ENCODE measurements at regions not wholly inside any gene's neighbourhood (a gene's known extent, or its start where the extent isn't known, plus 50 kb on each side); places are given as distances from the start of the nearest gene placed in this dataset.

GRCh38 chr17:77382356-77382911, 241.7 kb downstream of the SEC14L1 start:
- peak overlapping the region; percentile 79 to 87 (median 86) for H3K4me3 Mint-ChIP-seq
- no peaks in the 10 kb centered on the region for H3K9me3 ChIP-seq (ENCODE audit: control insufficient read depth in 2 of 2, low read length in 2 of 2)
- peak overlapping the region; percentile 90 to 95 (median 92) for H3K27ac Mint-ChIP-seq
- H3K27ac ChIP-seq (ENCODE audit: insufficient read depth, low read length, poor library complexity, severe bottlenecking), result peak overlapping the region; percentile 60
- ATAC-seq (ENCODE audit: low read depth in 2 of 2) (peak; percentile 43 to 56), DNase-seq (peak; percentile 14 to 63 (median 62))
- no peaks in the 10 kb centered on the region for H3K36me3 ChIP-seq (ENCODE audit: control insufficient read depth, insufficient read depth, low read length)
- H3K36me3 Mint-ChIP-seq, result peaks cover 3% of the 10 kb centered on the region
- peaks cover 4 to 94% (median 45%) of the 10 kb centered on the region in 4 donors for H3K4me1 Mint-ChIP-seq
- H3K4me1 ChIP-seq (ENCODE audit: control insufficient read depth, insufficient read depth, low read length, poor library complexity, severe bottlenecking), result peaks cover 84% of the 10 kb centered on the region
- no peaks in the 10 kb centered on the region for H3K27me3 ChIP-seq (ENCODE audit: control insufficient read depth, insufficient read depth, low read length)
- H3K4me3 ChIP-seq (ENCODE audit: low read depth, low read length), result peak overlapping the region; percentile 32
- no peaks in the 10 kb centered on the region for H3K27me3 Mint-ChIP-seq
- H3K9me3 Mint-ChIP-seq, result no peaks in the 10 kb centered on the region

DNA sequence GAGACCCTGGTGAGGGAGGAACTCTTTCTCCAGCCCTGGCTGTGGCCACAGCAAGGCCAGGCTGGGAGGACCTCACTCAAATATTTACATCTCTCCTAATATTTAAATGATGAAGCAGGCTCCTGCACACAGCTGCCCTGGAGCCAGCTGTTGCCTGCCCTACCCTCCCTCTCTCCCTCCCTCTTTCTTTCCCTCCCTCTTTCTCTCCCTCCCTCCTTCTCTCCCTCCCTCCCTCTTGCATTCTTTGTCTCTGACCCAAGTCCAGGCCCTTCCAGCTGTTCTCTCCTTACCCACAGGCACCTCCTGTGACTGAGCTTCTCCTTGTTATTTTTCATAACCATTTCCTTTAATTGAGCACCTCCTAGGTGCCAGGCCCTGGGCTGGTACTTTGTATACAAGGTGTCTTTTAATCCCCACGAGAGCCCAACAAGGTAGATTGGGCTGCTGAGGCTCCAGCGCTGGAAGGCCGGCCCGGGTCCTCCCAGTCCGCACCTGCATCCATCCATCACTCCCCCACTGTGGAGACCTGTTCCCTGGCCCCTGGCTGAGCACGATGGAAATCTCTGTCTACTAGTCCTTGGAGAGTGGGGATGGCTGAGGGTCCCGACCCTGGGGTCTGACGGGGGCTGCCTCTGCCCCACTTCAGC, 242.3 kb downstream of the SEC14L1 start:
- no peak for ATAC-seq (ENCODE audit: low read depth in 2 of 2)
- H3K27ac Mint-ChIP-seq, result peak overlapping the region; percentile 82 to 92 (median 90)

GRCh38 chr17:77383613-77384608, 243.1 kb downstream of the SEC14L1 start:
- DNase-seq (no peak), ATAC-seq (ENCODE audit: low read depth in 2 of 2) (no peak)
- H3K4me3 ChIP-seq (ENCODE audit: low read depth, low read length), result no peak overlapping the region
- Mint-ChIP-seq H3K36me3 (no peaks in the 10 kb centered on the region), H3K27ac (peak overlapping the region; percentile 58 to 92 (median 82)), H3K9me3 (no peaks in the 10 kb centered on the region), H3K27me3 (no peaks in the 10 kb centered on the region), H3K4me3 (peak overlapping the region in 1 of 4 donors; percentile 33), H3K4me1 (peaks cover 4 to 91% (median 41%) of the 10 kb centered on the region in 4 donors)
- H3K36me3 ChIP-seq (ENCODE audit: control insufficient read depth, insufficient read depth, low read length), result no peaks in the 10 kb centered on the region
- H3K27ac ChIP-seq (ENCODE audit: insufficient read depth, low read length, poor library complexity, severe bottlenecking), result peak overlapping the region; percentile 60
- H3K27me3 ChIP-seq (ENCODE audit: control insufficient read depth, insufficient read depth, low read length), result no peaks in the 10 kb centered on the region
- H3K4me1 ChIP-seq (ENCODE audit: control insufficient read depth, insufficient read depth, low read length, poor library complexity, severe bottlenecking), result peaks cover 80% of the 10 kb centered on the region
- no peaks in the 10 kb centered on the region for H3K9me3 ChIP-seq (ENCODE audit: control insufficient read depth in 2 of 2, low read length in 2 of 2)

More for the DNA sequence above, 242.3 kb downstream of the SEC14L1 start:
- H3K4me3 Mint-ChIP-seq, result peak overlapping the region; percentile 47 to 87 (median 82)
- peak overlapping the region; percentile 60 for H3K27ac ChIP-seq (ENCODE audit: insufficient read depth, low read length, poor library complexity, severe bottlenecking)
- no peak for DNase-seq
- H3K9me3 ChIP-seq (ENCODE audit: control insufficient read depth in 2 of 2, low read length in 2 of 2), result no peaks in the 10 kb centered on the region
- peaks cover 81% of the 10 kb centered on the region for H3K4me1 ChIP-seq (ENCODE audit: control insufficient read depth, insufficient read depth, low read length, poor library complexity, severe bottlenecking)
- no peaks in the 10 kb centered on the region for H3K27me3 Mint-ChIP-seq
- no peaks in the 10 kb centered on the region for H3K27me3 ChIP-seq (ENCODE audit: control insufficient read depth, insufficient read depth, low read length)
- H3K36me3 Mint-ChIP-seq, result peaks cover 3% of the 10 kb centered on the region
- H3K9me3 Mint-ChIP-seq, result no peaks in the 10 kb centered on the region
- peak overlapping the region; percentile 7 for H3K4me3 ChIP-seq (ENCODE audit: low read depth, low read length)
- no peaks in the 10 kb centered on the region for H3K36me3 ChIP-seq (ENCODE audit: control insufficient read depth, insufficient read depth, low read length)
- H3K4me1 Mint-ChIP-seq, result peaks cover 4 to 91% (median 42%) of the 10 kb centered on the region in 4 donors

- Mint-ChIP-seq H3K27me3 (no peaks in the 10 kb centered on the region), H3K36me3 (no peaks in the 10 kb centered on the region), H3K27ac (peak overlapping the region; percentile 6 to 88 (median 73)), H3K4me1 (peaks cover 4 to 89% (median 44%) of the 10 kb centered on the region in 4 donors), H3K4me3 (peak overlapping the region in 2 of 4 donors; percentile 74 to 85), H3K9me3 (no peaks in the 10 kb centered on the region)
- no peak for DNase-seq
- H3K4me3 ChIP-seq (ENCODE audit: low read depth, low read length), result no peak overlapping the region
- H3K27ac ChIP-seq (ENCODE audit: insufficient read depth, low read length, poor library complexity, severe bottlenecking), result no peak overlapping the region
- ATAC-seq (ENCODE audit: low read depth in 2 of 2), result no peak
- no peaks in the 10 kb centered on the region for H3K9me3 ChIP-seq (ENCODE audit: control insufficient read depth in 2 of 2, low read length in 2 of 2)
- no peaks in the 10 kb centered on the region for H3K36me3 ChIP-seq (ENCODE audit: control insufficient read depth, insufficient read depth, low read length)
- no peaks in the 10 kb centered on the region for H3K27me3 ChIP-seq (ENCODE audit: control insufficient read depth, insufficient read depth, low read length)
- peaks cover 81% of the 10 kb centered on the region for H3K4me1 ChIP-seq (ENCODE audit: control insufficient read depth, insufficient read depth, low read length, poor library complexity, severe bottlenecking)
Measured at GRCh38 chr17:77385750-77386501, 245.2 kb downstream of the SEC14L1 start.

GRCh38 chr17:77386502-77387192, 245.9 kb downstream of the SEC14L1 start:
- peak overlapping the region in 3 of 4 donors; percentile 28 to 85 (median 74) for H3K4me3 Mint-ChIP-seq
- Histone ChIP-seq H3K4me1 (ENCODE audit: control insufficient read depth, insufficient read depth, low read length, poor library complexity, severe bottlenecking) (peaks cover 81% of the 10 kb centered on the region), H3K27ac (ENCODE audit: insufficient read depth, low read length, poor library complexity, severe bottlenecking) (peak overlapping the region; percentile 5), H3K36me3 (ENCODE audit: control insufficient read depth, insufficient read depth, low read length) (no peaks in the 10 kb centered on the region), H3K27me3 (ENCODE audit: control insufficient read depth, insufficient read depth, low read length) (no peaks in the 10 kb centered on the region), H3K9me3 (ENCODE audit: control insufficient read depth in 2 of 2, low read length in 2 of 2) (no peaks in the 10 kb centered on the region), H3K4me3 (ENCODE audit: low read depth, low read length) (no peak overlapping the region)
- no peaks in the 10 kb centered on the region for H3K36me3 Mint-ChIP-seq
- DNase-seq (no peak), ATAC-seq (ENCODE audit: low read depth in 2 of 2) (no peak)
- H3K4me1 Mint-ChIP-seq, result peaks cover 8 to 89% (median 41%) of the 10 kb centered on the region in 4 donors
- no peaks in the 10 kb centered on the region for H3K27me3 Mint-ChIP-seq
- H3K9me3 Mint-ChIP-seq, result no peaks in the 10 kb centered on the region
- peak overlapping the region; percentile 73 to 91 (median 88) for H3K27ac Mint-ChIP-seq

GRCh38 chr17:77387891-77388290, 247.1 kb downstream of the SEC14L1 start:
- no peaks in the 10 kb centered on the region for H3K27me3 Mint-ChIP-seq
- no peak for ATAC-seq (ENCODE audit: low read depth in 2 of 2)
- peaks cover 8 to 88% (median 38%) of the 10 kb centered on the region in 4 donors for H3K4me1 Mint-ChIP-seq
- H3K27ac Mint-ChIP-seq, result peak overlapping the region; percentile 41 to 95 (median 71)
- peak overlapping the region in 3 of 4 donors; percentile 43 to 87 (median 52) for H3K4me3 Mint-ChIP-seq
- no peaks in the 10 kb centered on the region for H3K36me3 Mint-ChIP-seq
- H3K4me3 ChIP-seq (ENCODE audit: low read depth, low read length), result no peak overlapping the region
- peak overlapping the region; percentile 70 for H3K27ac ChIP-seq (ENCODE audit: insufficient read depth, low read length, poor library complexity, severe bottlenecking)
- H3K9me3 ChIP-seq (ENCODE audit: control insufficient read depth in 2 of 2, low read length in 2 of 2), result no peaks in the 10 kb centered on the region
- no peaks in the 10 kb centered on the region for H3K9me3 Mint-ChIP-seq
- no peaks in the 10 kb centered on the region for H3K36me3 ChIP-seq (ENCODE audit: control insufficient read depth, insufficient read depth, low read length)
- DNase-seq, result no peak
- peaks cover 81% of the 10 kb centered on the region for H3K4me1 ChIP-seq (ENCODE audit: control insufficient read depth, insufficient read depth, low read length, poor library complexity, severe bottlenecking)
- H3K27me3 ChIP-seq (ENCODE audit: control insufficient read depth, insufficient read depth, low read length), result no peaks in the 10 kb centered on the region
